Esophagus muscularis mucosa (tissue), 4 donors: ENCODE measurements at regions not wholly inside any gene's neighbourhood (a gene's known extent, or its start where the extent isn't known, plus 50 kb on each side); places are given as distances from the start of the nearest gene placed in this dataset.

Experiments used
- DNase-seq: peaks from one replicate; pipeline ENCODE4 v3.0.0-alpha.2; 2017; ENCODE audit errors: extremely low spot score
- H3K27ac ChIP-seq, 4 donors: fragments of 200-600 bp; sonication (generic); replicated peaks in 1 of 4; 1 replicate in 3 of 4; 2 replicates in 1 of 4; pipeline ENCODE4 v1.5.1; 2016 to 2019; ENCODE audit warnings: mild to moderate bottlenecking in 1 of 4
- H3K27me3 ChIP-seq, 4 donors: fragments of 200-600 bp; sonication (generic); one replicate each; pipeline versions ENCODE4 v1.5.1 to v1.6.0; 2016 to 2019
- H3K36me3 ChIP-seq, 4 donors: fragments of 200-600 bp; sonication (generic); one replicate each; pipeline ENCODE4 v1.5.1; 2016 to 2019
- H3K4me1 ChIP-seq, 4 donors: fragments of 200-600 bp; sonication (generic); one replicate each; pipeline ENCODE4 v1.5.1; 2016 to 2019
- H3K4me3 ChIP-seq, 4 donors: fragments of 200-600 bp; sonication (generic); 1 replicate in 2 of 4; 2 replicates in 2 of 4; pipeline ENCODE4 v1.5.1; 2016 to 2019; ENCODE audit warnings: mild to moderate bottlenecking in 4 of 4, moderate library complexity in 1 of 4
- H3K9me3 ChIP-seq, 4 donors: fragments of 200-600 bp; sonication (generic); 1 replicate in 3 of 4; 2 replicates in 1 of 4; pipeline ENCODE4 v1.5.1; 2016 to 2019
- EP300 ChIP-seq: sonication (generic); formaldehyde crosslinking; IDR thresholded peaks from one replicate; pipeline ENCODE4 v1.6.1; 2017; ENCODE audit warnings: antibody characterized with exemption
- POLR2A ChIP-seq: fragments of 450-650 bp; IDR thresholded peaks from one replicate; pipeline ENCODE4 v1.6.1; 2017; ENCODE audit warnings: antibody characterized with exemption, moderate library complexity, mild to moderate bottlenecking, low read depth
- POLR2AphosphoS5 ChIP-seq, 2 donors: sonication (generic); formaldehyde crosslinking; IDR thresholded peaks; one replicate each; pipeline ENCODE4 v1.6.1; 2017; ENCODE audit warnings: antibody characterized with exemption in 2 of 2
- WGBS: methylation state at CpG from one replicate; pipeline ENCODE4 v1.1.5; 2018; 5-methylcytosine and 5-hydroxymethylcytosine counted together
- intact Hi-C: fragments of 100-400 bp; cut with DNase I; formaldehyde crosslinking; loops from one replicate; pipeline ENCODE4 v1.15.1; 2023
- TF ChIP-seq, protein P1 (sequence below), 3 experiments: fragments of 200-600 bp in 2 of 3; fragments of 450-650 bp in 1 of 3; sonication (generic) in 2 of 3; IDR thresholded peaks; one replicate each; pipeline ENCODE4 v1.5.1; 2017 to 2019; ENCODE audit warnings: antibody characterized with exemption in 3 of 3, mild to moderate bottlenecking in 2 of 3, moderate library complexity in 1 of 3

DNA sequence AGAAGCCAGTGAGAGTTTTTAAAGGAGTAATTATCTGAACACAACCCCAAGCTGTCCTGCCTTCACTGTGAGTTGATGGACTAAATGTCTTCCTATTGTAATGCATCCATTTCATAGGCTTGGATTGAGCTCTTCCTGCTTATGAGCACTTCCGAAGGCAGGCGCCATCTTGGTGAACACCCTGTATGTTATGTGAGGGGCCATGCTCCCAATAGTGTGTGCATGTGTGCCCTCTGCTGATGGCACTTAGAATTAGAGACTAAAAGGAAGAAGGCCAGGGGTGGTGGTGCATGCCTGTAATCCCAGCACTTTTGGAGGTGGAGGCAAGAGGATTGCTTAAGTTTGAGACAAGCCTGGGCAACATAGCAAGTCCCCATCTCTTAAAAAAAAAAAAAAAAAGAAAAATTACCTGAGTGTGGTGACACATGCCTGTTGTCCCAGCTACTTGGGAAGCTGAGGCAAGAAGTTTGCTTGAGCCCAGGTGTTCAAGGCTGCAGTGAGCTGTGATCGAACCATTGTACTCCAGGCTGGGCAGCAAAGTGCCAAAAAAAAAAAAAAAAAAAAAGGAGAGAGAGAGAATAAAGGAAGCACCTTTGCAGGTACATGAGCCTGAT lies 65.0 kb downstream of the C9orf152 start:
- DNase-seq: no peak
- Histone ChIP-seq H3K36me3 (peaks cover 6 to 27% (median 9%) of the 10 kb centered on the region in 4 donors), H3K27me3 (no peaks in the 10 kb centered on the region), H3K4me3 (no peak overlapping the region), H3K27ac (peak overlapping the region; percentile 10 to 61 (median 42)), H3K4me1 (peaks cover 52 to 84% (median 76%) of the 10 kb centered on the region in 4 donors), H3K9me3 (no peaks in the 10 kb centered on the region)
- intact Hi-C loops: loop anchor here (5.0 kb wide), 1 partner anchor 96 kb away; no protein-coding TSS in a partner anchor
- TF ChIP-seq EP300 (no peak), POLR2A (no peak), POLR2AphosphoS5 (IDR thresholded peaks at IDR 0.05) (no peak)
- TF ChIP-seq, protein P1, sequence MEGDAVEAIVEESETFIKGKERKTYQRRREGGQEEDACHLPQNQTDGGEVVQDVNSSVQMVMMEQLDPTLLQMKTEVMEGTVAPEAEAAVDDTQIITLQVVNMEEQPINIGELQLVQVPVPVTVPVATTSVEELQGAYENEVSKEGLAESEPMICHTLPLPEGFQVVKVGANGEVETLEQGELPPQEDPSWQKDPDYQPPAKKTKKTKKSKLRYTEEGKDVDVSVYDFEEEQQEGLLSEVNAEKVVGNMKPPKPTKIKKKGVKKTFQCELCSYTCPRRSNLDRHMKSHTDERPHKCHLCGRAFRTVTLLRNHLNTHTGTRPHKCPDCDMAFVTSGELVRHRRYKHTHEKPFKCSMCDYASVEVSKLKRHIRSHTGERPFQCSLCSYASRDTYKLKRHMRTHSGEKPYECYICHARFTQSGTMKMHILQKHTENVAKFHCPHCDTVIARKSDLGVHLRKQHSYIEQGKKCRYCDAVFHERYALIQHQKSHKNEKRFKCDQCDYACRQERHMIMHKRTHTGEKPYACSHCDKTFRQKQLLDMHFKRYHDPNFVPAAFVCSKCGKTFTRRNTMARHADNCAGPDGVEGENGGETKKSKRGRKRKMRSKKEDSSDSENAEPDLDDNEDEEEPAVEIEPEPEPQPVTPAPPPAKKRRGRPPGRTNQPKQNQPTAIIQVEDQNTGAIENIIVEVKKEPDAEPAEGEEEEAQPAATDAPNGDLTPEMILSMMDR (IDR thresholded peaks at IDR 0.05): no peak
- 71% methylated on average over 3 of the region's 3 CpGs for WGBS

DNA sequence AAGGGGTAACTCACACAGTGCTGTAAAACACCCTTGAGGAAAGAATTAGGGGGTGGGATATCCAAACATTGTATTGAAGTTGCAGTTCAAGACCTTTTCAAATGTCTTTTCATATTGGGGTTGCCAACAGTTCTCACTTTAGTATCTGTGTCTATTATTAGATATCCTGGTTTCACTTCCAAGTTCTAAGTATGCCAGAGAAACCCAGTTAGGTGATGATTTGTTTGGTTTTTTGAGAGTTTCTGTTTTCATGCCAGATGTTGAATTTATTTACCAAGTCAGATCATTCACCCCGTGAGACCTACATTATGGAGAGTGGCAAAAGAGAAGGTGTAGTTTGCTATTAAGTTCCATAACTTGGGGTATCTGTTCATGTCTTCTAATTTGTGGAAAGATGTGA lies 64.5 kb downstream of the C9orf152 start:
- H3K27ac ChIP-seq: peak overlapping the region; percentile 10 to 61 (median 42)
- H3K36me3 ChIP-seq: peaks cover 1 to 22% (median 4%) of the 10 kb centered on the region in 4 donors
- TF ChIP-seq POLR2A (no peak), EP300 (no peak), POLR2AphosphoS5 (IDR thresholded peaks at IDR 0.05) (no peak)
- TF ChIP-seq, protein P1 (IDR thresholded peaks at IDR 0.05): no peak
- intact Hi-C loops: loop anchor here (5.0 kb wide), 1 partner anchor 96 kb away; no protein-coding TSS in a partner anchor
- no peak for DNase-seq
- no peaks in the 10 kb centered on the region for H3K9me3 ChIP-seq
- H3K4me3 ChIP-seq: no peak overlapping the region
- peaks cover 57 to 84% (median 75%) of the 10 kb centered on the region in 4 donors for H3K4me1 ChIP-seq
- 27% methylated on average over 1 of the region's 1 CpG for WGBS
- H3K27me3 ChIP-seq: no peaks in the 10 kb centered on the region

DNA sequence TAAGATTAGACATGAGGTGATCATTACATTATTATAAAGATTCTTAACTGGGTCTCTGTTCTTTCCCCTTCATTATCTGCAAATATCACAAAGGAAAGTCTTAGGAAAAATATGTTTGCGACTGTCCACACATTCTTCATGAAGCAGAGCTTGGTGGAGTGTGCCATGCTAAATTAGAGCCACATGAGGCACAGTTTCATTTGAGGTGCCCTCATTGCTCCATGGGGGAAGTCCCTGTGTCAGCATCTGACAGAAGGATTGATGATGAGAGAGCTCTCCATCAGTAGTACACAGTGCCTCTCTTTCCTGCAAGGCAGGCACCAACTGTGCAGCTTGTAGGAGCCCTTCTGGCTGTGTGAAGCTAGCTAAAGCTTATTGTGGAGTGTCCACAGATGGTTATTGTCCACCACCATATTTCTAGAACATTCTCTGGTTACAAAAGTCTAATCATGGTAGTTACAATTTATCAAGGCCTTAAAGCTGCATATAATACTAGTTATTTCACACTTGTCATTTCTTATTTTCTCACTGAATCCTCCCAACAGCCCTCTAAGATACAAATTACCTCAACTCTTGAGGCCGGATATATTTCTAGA lies 63.9 kb downstream of the C9orf152 start:
- intact Hi-C loops: loop anchor here (5.0 kb wide), 1 partner anchor 97 kb away; no protein-coding TSS in a partner anchor
- DNase-seq: no peak
- H3K4me3 ChIP-seq: no peak overlapping the region
- peaks cover 62 to 83% (median 76%) of the 10 kb centered on the region in 4 donors for H3K4me1 ChIP-seq
- no peaks in the 10 kb centered on the region for H3K9me3 ChIP-seq
- peaks cover 0 to 16% (median under 1%) of the 10 kb centered on the region in 4 donors for H3K36me3 ChIP-seq
- no peaks in the 10 kb centered on the region for H3K27me3 ChIP-seq
- WGBS: 65% methylated on average over 2 of the region's 2 CpGs
- H3K27ac ChIP-seq: peak overlapping the region in 3 of 4 donors; percentile 8 to 61 (median 24)
- TF ChIP-seq EP300 (no peak), POLR2A (no peak)

DNA sequence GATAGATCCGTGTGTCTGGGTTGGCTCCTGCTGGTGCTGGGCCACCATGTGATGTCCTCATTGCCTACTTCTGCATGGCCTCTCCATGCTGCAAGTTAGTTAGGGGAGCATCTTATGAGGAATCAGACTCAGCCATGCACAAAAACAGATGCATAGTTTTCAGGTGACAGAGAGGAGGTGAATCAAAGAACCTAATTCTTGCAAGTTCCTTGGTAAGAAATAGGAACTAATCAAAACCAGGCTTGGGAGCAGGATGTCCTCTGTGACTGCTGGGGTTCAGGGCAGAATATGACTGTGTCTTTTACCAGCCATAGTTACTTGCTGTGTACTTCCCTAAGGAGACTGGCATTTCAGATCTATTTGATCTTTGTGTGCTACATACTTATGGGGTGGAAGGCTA lies 61.6 kb downstream of the C9orf152 start:
- no peak for DNase-seq
- 100% methylated on average over 1 of the region's 1 CpG for WGBS
- H3K9me3 ChIP-seq: no peaks in the 10 kb centered on the region
- no peak overlapping the region for H3K4me3 ChIP-seq
- H3K27me3 ChIP-seq: no peaks in the 10 kb centered on the region
- H3K36me3 ChIP-seq: peaks cover 0 to 9% (median 0%) of the 10 kb centered on the region in 4 donors
- intact Hi-C loops: no loop called here
- peaks cover 62 to 75% (median 65%) of the 10 kb centered on the region in 4 donors for H3K4me1 ChIP-seq
- TF ChIP-seq POLR2AphosphoS5 (IDR thresholded peaks at IDR 0.05): no peak
- TF ChIP-seq EP300: no peak
- TF ChIP-seq POLR2A: no peak
- TF ChIP-seq, protein P1 (IDR thresholded peaks at IDR 0.05): no peak
- no peak overlapping the region for H3K27ac ChIP-seq

DNA sequence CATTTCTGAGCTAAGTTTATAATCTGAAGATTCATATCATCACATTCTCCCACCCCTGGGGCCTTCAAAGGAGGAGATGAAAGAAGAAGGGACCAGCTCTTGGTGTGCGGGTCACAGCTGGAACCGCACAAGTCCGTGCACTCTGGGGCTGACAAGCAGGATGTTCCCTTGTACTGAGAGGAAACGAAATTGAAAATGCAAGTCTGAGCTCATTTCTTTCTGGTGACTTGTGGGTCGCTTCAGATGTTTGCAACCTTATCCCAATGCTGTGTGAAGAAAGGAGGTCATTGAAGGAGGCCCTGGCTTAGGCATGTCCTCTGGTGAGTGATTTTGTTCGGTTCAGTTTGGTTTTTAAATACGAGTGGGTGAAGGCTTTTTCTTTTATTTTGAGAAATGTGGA lies 59.6 kb downstream of the C9orf152 start:
- intact Hi-C loops: no loop called here
- no peak for DNase-seq
- H3K36me3 ChIP-seq: peaks cover 0 to 9% (median 0%) of the 10 kb centered on the region in 4 donors
- H3K4me3 ChIP-seq: peak overlapping the region in 1 of 4 donors; percentile 17
- no peaks in the 10 kb centered on the region for H3K27me3 ChIP-seq
- H3K9me3 ChIP-seq: no peaks in the 10 kb centered on the region
- WGBS: 55% methylated on average over 7 of the region's 7 CpGs
- TF ChIP-seq, protein P1 (IDR thresholded peaks at IDR 0.05): no peak
- TF ChIP-seq EP300 (no peak), POLR2A (no peak), POLR2AphosphoS5 (IDR thresholded peaks at IDR 0.05) (peak in 1 of 2 donors; percentile 10)
- H3K27ac ChIP-seq: peak overlapping the region; percentile 35 to 63 (median 48)
- peaks cover 62 to 71% (median 64%) of the 10 kb centered on the region in 4 donors for H3K4me1 ChIP-seq
